Ishikawa (cell line): ENCODE measurements at regions not wholly inside any gene's neighbourhood (a gene's known extent, or its start where the extent isn't known, plus 50 kb on each side); places are given as distances from the start of the nearest gene placed in this dataset.

Source experiments
- USF1 ChIP-seq: IDR thresholded peaks from 2 replicates; pipeline ENCODE4 v1.6.1; 2012
- TF ChIP-seq, protein P1 (sequence below): IDR thresholded peaks from 2 replicates; pipeline ENCODE4 v1.6.1; 2012; ENCODE audit warnings: low read depth, mild to moderate bottlenecking

DNA sequence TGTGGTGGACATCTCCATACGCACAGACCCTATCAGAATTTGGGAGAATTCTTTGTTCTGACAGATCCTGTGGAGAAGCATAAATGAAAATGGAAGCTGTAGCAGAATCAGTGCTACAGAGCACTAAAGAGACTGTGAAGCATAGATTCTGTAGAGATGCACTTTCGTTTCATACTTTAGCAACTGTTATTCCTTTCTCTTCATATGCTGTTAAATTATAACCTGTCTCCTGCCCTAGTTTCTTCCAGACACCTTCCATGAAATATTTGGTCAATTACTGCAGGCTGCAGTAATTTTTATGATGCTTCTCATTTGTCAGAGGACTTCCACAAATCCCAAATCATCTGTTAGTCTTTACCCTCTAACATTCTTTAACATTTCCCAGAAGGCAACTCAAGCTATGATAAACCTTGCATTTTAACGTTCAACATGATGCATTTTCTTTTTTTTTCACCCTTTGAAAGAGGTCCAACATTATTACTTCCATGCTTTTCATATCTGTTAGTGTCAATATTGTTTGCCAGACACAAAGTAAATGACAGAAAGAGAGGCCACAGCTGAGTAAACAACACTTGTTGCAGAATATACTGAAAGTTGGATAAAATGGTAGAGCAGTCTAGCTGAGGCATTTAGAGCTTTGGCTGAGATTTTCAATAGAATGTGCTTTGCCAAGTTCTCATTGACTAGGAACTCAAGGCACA, 412.7 kb downstream of the LMO7 start:
- TF ChIP-seq, protein P1, sequence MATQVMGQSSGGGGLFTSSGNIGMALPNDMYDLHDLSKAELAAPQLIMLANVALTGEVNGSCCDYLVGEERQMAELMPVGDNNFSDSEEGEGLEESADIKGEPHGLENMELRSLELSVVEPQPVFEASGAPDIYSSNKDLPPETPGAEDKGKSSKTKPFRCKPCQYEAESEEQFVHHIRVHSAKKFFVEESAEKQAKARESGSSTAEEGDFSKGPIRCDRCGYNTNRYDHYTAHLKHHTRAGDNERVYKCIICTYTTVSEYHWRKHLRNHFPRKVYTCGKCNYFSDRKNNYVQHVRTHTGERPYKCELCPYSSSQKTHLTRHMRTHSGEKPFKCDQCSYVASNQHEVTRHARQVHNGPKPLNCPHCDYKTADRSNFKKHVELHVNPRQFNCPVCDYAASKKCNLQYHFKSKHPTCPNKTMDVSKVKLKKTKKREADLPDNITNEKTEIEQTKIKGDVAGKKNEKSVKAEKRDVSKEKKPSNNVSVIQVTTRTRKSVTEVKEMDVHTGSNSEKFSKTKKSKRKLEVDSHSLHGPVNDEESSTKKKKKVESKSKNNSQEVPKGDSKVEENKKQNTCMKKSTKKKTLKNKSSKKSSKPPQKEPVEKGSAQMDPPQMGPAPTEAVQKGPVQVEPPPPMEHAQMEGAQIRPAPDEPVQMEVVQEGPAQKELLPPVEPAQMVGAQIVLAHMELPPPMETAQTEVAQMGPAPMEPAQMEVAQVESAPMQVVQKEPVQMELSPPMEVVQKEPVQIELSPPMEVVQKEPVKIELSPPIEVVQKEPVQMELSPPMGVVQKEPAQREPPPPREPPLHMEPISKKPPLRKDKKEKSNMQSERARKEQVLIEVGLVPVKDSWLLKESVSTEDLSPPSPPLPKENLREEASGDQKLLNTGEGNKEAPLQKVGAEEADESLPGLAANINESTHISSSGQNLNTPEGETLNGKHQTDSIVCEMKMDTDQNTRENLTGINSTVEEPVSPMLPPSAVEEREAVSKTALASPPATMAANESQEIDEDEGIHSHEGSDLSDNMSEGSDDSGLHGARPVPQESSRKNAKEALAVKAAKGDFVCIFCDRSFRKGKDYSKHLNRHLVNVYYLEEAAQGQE, result no peak
- no peak for TF ChIP-seq USF1
